Gastrocnemius medialis (tissue), 4 donors: ENCODE measurements at regions not wholly inside any gene's neighbourhood (a gene's known extent, or its start where the extent isn't known, plus 50 kb on each side); places are given as distances from the start of the nearest gene placed in this dataset.
A peak's percentile ranks its signal among the peaks of the same experiment; 100 is the strongest.

ENCODE experiments used
- ATAC-seq, 2 donors: fragments of 150-250 bp; one replicate each; pipeline ENCODE4 v1.9.1; 2016
- DNase-seq, 2 donors: peaks; one replicate each; pipeline ENCODE4 v3.0.0-alpha.2; 2019
- H3K27ac ChIP-seq, 4 donors: fragments of 200-600 bp; sonication (generic); 1 replicate in 1 of 4; 2 replicates in 3 of 4; pipeline ENCODE4 v1.5.1; 2016 to 2018; ENCODE audit warnings: mild to moderate bottlenecking in 2 of 4, moderate library complexity in 1 of 4
- H3K27me3 ChIP-seq, 3 donors: fragments of 200-600 bp; sonication (generic) in 2 of 3; 1 replicate in 1 of 3; 2 replicates in 2 of 3; pipeline versions ENCODE4 v1.5.1 to v1.6.0; 2016 to 2019; ENCODE audit warnings: mild to moderate bottlenecking in 1 of 3, moderate library complexity in 1 of 3
- H3K36me3 ChIP-seq, 2 donors: fragments of 200-600 bp; sonication (generic) in 1 of 2; one replicate each; pipeline ENCODE4 v1.5.1; 2017 to 2018
- H3K4me1 ChIP-seq, 2 donors: fragments of 200-600 bp; sonication (generic) in 1 of 2; one replicate each; pipeline ENCODE4 v1.5.1; 2016 to 2017; ENCODE audit warnings: mild to moderate bottlenecking in 2 of 2
- H3K4me3 ChIP-seq, 4 donors: fragments of 200-600 bp; sonication (generic) in 3 of 4; 1 replicate in 1 of 4; 2 replicates in 3 of 4; pipeline ENCODE4 v1.5.1; 2016 to 2019; ENCODE audit warnings: mild to moderate bottlenecking in 2 of 4
- H3K9me3 ChIP-seq, 3 donors: fragments of 200-600 bp; sonication (generic) in 2 of 3; 1 replicate in 1 of 3; 2 replicates in 2 of 3; pipeline ENCODE4 v1.5.1; 2016 to 2019
- CTCF ChIP-seq, 5 experiments: fragments of 450-650 bp in 3 of 5; fragments of 200-600 bp in 2 of 5; sonication (generic) in 2 of 5; IDR thresholded peaks in 4 of 5; conservative IDR thresholded peaks in 1 of 5; 1 replicate in 4 of 5; 2 replicates in 1 of 5; pipeline ENCODE4 v1.5.1; 2016 to 2019; ENCODE audit warnings: antibody characterized with exemption in 5 of 5, mild to moderate bottlenecking in 3 of 5, moderate library complexity in 3 of 5
- POLR2A ChIP-seq, 2 donors: fragments of 450-650 bp; IDR thresholded peaks; one replicate each; pipeline ENCODE4 v1.6.1; 2017; ENCODE audit warnings: antibody characterized with exemption in 2 of 2, mild to moderate bottlenecking in 2 of 2, moderate library complexity in 2 of 2
- in situ Hi-C, 4 donors: fragments of 200-750 bp; cut with MboI; loops; one replicate each; pipeline versions ENCODE4 v1.15.0 to v1.8.0; 2017; ENCODE audit warnings: low sequenced_read_pairs in 4 of 4
- intact Hi-C: fragments of 100-400 bp; cut with DNase I; formaldehyde crosslinking; loops from one replicate; pipeline ENCODE4 v1.15.1; 2023; ENCODE audit warnings: low total_unique reads

- DNase-seq, result no peak
- Histone ChIP-seq H3K27ac (no peak overlapping the region), H3K9me3 (no peaks in the 10 kb centered on the region), H3K4me1 (peaks cover 6 to 11% of the 10 kb centered on the region in 2 donors), H3K36me3 (no peaks in the 10 kb centered on the region), H3K4me3 (peak overlapping the region; percentile 35 to 53 (median 45)), H3K27me3 (peaks cover 14 to 32% (median 24%) of the 10 kb centered on the region in 3 donors)
- TF ChIP-seq POLR2A (IDR thresholded peaks at IDR 0.05) (no peak), CTCF (IDR thresholded peaks at IDR 0.05 in 4 of 5, conservative IDR thresholded peaks at IDR 0.05 in 1 of 5) (peak; percentile 38 to 79 (median 61))
- ATAC-seq, result peak; percentile 54 to 75
- in situ Hi-C loops, result loop anchor here in 1 of 4 donors (25.0 kb wide), 1 partner anchor 1646 kb away; no protein-coding TSS in a partner anchor
- intact Hi-C loops, result no loop called here
These were observed 90.2 kb downstream of the DMRTA2 start for GRCh38 chr1:50332941-50333594.

GRCh38 chr1:50329332-50329932, 93.8 kb downstream of the DMRTA2 start:
- H3K4me1 ChIP-seq, result peaks cover 6 to 11% of the 10 kb centered on the region in 2 donors
- DNase-seq (no peak), ATAC-seq (no peak)
- H3K4me3 ChIP-seq, result no peak overlapping the region
- TF ChIP-seq POLR2A (IDR thresholded peaks at IDR 0.05), result no peak
- peaks cover 8 to 18% (median 11%) of the 10 kb centered on the region in 3 donors for H3K27me3 ChIP-seq
- H3K9me3 ChIP-seq, result no peaks in the 10 kb centered on the region
- no peak overlapping the region for H3K27ac ChIP-seq
- intact Hi-C loops, result no loop called here
- in situ Hi-C loops, result loop anchor here in 1 of 4 donors (25.0 kb wide), 1 partner anchor 1642 kb away; no protein-coding TSS in a partner anchor
- no peaks in the 10 kb centered on the region for H3K36me3 ChIP-seq

DNA sequence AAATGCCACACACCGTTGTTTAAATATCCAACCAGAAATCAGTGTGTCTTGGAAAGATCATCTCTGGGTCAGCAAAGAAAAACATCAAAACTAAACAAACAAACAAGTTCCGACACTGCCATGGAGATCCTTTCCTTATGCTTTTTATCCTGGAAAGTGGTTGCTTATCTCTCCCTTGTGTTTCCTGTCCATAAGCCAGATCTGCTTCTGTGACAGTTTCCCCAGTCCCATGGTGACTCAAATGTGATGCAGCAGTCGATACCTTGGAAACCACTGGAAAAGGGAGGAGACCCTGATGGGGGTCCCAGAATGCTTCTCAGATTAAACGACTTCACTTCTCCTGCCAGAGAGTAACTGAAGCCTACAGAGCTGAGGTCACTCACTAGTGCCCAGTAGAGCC, 94.7 kb downstream of the DMRTA2 start:
- Histone ChIP-seq H3K4me1 (peaks cover 6 to 9% of the 10 kb centered on the region in 2 donors), H3K36me3 (no peaks in the 10 kb centered on the region), H3K27me3 (peaks cover 0 to 9% (median 5%) of the 10 kb centered on the region in 3 donors), H3K27ac (no peak overlapping the region), H3K9me3 (no peaks in the 10 kb centered on the region), H3K4me3 (no peak overlapping the region)
- TF ChIP-seq CTCF (IDR thresholded peaks at IDR 0.05 in 4 of 5, conservative IDR thresholded peaks at IDR 0.05 in 1 of 5), result no peak
- no peak for TF ChIP-seq POLR2A (IDR thresholded peaks at IDR 0.05)
- intact Hi-C loops, result no loop called here
- ATAC-seq (no peak), DNase-seq (no peak)
- in situ Hi-C loops, result loop anchor here in 1 of 4 donors (25.0 kb wide), 1 partner anchor 1641 kb away; no protein-coding TSS in a partner anchor

GRCh38 chr1:50326026-50326425, 97.2 kb downstream of the DMRTA2 start:
- intact Hi-C loops (no loop called here), in situ Hi-C loops (loop anchor here in 1 of 4 donors (25.0 kb wide), 1 partner anchor 1639 kb away; no protein-coding TSS in a partner anchor)
- no peaks in the 10 kb centered on the region for H3K36me3 ChIP-seq
- no peaks in the 10 kb centered on the region for H3K9me3 ChIP-seq
- no peak for TF ChIP-seq CTCF (IDR thresholded peaks at IDR 0.05 in 4 of 5, conservative IDR thresholded peaks at IDR 0.05 in 1 of 5)
- TF ChIP-seq POLR2A (IDR thresholded peaks at IDR 0.05), result no peak
- ATAC-seq (no peak), DNase-seq (no peak)
- no peaks in the 10 kb centered on the region for H3K27me3 ChIP-seq
- H3K4me1 ChIP-seq, result no peaks in the 10 kb centered on the region
- no peak overlapping the region for H3K4me3 ChIP-seq
- no peak overlapping the region for H3K27ac ChIP-seq

DNA sequence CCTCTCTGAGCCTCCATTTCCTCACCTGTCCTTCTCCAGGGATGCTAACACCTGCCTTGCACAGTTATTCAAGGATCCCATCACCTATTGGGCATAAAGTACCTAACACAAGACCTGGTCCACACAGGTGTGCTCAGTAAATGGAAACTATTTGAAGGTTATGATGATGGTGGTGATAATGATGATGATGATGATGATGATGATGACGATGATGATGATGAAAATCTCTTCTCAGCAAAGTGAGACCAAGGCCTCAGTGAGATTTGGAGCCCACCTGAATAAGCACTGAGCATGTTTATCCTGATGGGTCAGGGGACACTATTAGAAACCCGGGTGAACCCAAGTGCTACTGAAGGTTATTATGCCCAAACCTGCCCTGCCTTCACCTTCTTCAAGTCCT, 100.7 kb downstream of the DMRTA2 start:
- in situ Hi-C loops (no loop called here), intact Hi-C loops (no loop called here)
- H3K4me1 ChIP-seq, result no peaks in the 10 kb centered on the region
- no peak for DNase-seq
- H3K27ac ChIP-seq, result no peak overlapping the region
- no peaks in the 10 kb centered on the region for H3K27me3 ChIP-seq
- no peak overlapping the region for H3K4me3 ChIP-seq
- no peaks in the 10 kb centered on the region for H3K9me3 ChIP-seq
- no peak for ATAC-seq
- no peaks in the 10 kb centered on the region for H3K36me3 ChIP-seq
- TF ChIP-seq POLR2A (IDR thresholded peaks at IDR 0.05), result no peak
- TF ChIP-seq CTCF (IDR thresholded peaks at IDR 0.05 in 4 of 5, conservative IDR thresholded peaks at IDR 0.05 in 1 of 5), result no peak
